Esophagus muscularis mucosa (tissue), 4 donors: ENCODE measurements at regions not wholly inside any gene's neighbourhood (a gene's known extent, or its start where the extent isn't known, plus 50 kb on each side); places are given as distances from the start of the nearest gene placed in this dataset.

Experiments used
- DNase-seq: peaks from one replicate; pipeline ENCODE4 v3.0.0-alpha.2; 2017; ENCODE audit errors: extremely low spot score
- H3K27ac ChIP-seq, 4 donors: fragments of 200-600 bp; sonication (generic); replicated peaks in 1 of 4; 1 replicate in 3 of 4; 2 replicates in 1 of 4; pipeline ENCODE4 v1.5.1; 2016 to 2019; ENCODE audit warnings: mild to moderate bottlenecking in 1 of 4
- H3K27me3 ChIP-seq, 4 donors: fragments of 200-600 bp; sonication (generic); one replicate each; pipeline versions ENCODE4 v1.5.1 to v1.6.0; 2016 to 2019
- H3K36me3 ChIP-seq, 4 donors: fragments of 200-600 bp; sonication (generic); one replicate each; pipeline ENCODE4 v1.5.1; 2016 to 2019
- H3K4me1 ChIP-seq, 4 donors: fragments of 200-600 bp; sonication (generic); one replicate each; pipeline ENCODE4 v1.5.1; 2016 to 2019
- H3K4me3 ChIP-seq, 4 donors: fragments of 200-600 bp; sonication (generic); 1 replicate in 2 of 4; 2 replicates in 2 of 4; pipeline ENCODE4 v1.5.1; 2016 to 2019; ENCODE audit warnings: mild to moderate bottlenecking in 4 of 4, moderate library complexity in 1 of 4
- H3K9me3 ChIP-seq, 4 donors: fragments of 200-600 bp; sonication (generic); 1 replicate in 3 of 4; 2 replicates in 1 of 4; pipeline ENCODE4 v1.5.1; 2016 to 2019
- EP300 ChIP-seq: sonication (generic); formaldehyde crosslinking; IDR thresholded peaks from one replicate; pipeline ENCODE4 v1.6.1; 2017; ENCODE audit warnings: antibody characterized with exemption
- POLR2A ChIP-seq: fragments of 450-650 bp; IDR thresholded peaks from one replicate; pipeline ENCODE4 v1.6.1; 2017; ENCODE audit warnings: antibody characterized with exemption, moderate library complexity, mild to moderate bottlenecking, low read depth
- POLR2AphosphoS5 ChIP-seq, 2 donors: sonication (generic); formaldehyde crosslinking; IDR thresholded peaks; one replicate each; pipeline ENCODE4 v1.6.1; 2017; ENCODE audit warnings: antibody characterized with exemption in 2 of 2
- WGBS: methylation state at CpG from one replicate; pipeline ENCODE4 v1.1.5; 2018; 5-methylcytosine and 5-hydroxymethylcytosine counted together
- intact Hi-C: fragments of 100-400 bp; cut with DNase I; formaldehyde crosslinking; loops from one replicate; pipeline ENCODE4 v1.15.1; 2023
- TF ChIP-seq, protein P1 (sequence below), 3 experiments: fragments of 200-600 bp in 2 of 3; fragments of 450-650 bp in 1 of 3; sonication (generic) in 2 of 3; IDR thresholded peaks; one replicate each; pipeline ENCODE4 v1.5.1; 2017 to 2019; ENCODE audit warnings: antibody characterized with exemption in 3 of 3, mild to moderate bottlenecking in 2 of 3, moderate library complexity in 1 of 3

DNA sequence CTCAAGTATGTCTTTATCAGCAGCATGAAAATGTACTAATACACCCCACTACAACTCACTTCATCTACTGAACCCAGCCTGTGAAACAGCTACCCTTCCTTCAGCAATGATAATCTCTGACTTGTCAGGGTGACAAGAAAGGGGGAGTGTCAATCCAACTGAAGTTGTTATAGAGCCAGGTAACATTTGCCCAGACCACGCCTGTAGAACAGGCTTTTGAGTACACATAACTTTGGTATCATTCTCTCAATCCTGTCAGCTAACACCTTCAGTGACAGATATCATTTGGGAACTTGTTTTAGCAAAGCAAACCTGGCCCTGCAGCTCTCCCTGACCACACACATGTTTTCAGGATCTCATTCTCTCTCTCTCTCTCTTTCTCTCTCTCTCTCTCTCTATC lies 592.2 kb downstream of the SMARCA1 start:
- Histone ChIP-seq H3K36me3 (no peaks in the 10 kb centered on the region), H3K9me3 (no peaks in the 10 kb centered on the region), H3K27me3 (no peaks in the 10 kb centered on the region), H3K4me3 (no peak overlapping the region), H3K27ac (no peak overlapping the region), H3K4me1 (no peaks in the 10 kb centered on the region)
- DNase-seq: no peak
- TF ChIP-seq, protein P1, sequence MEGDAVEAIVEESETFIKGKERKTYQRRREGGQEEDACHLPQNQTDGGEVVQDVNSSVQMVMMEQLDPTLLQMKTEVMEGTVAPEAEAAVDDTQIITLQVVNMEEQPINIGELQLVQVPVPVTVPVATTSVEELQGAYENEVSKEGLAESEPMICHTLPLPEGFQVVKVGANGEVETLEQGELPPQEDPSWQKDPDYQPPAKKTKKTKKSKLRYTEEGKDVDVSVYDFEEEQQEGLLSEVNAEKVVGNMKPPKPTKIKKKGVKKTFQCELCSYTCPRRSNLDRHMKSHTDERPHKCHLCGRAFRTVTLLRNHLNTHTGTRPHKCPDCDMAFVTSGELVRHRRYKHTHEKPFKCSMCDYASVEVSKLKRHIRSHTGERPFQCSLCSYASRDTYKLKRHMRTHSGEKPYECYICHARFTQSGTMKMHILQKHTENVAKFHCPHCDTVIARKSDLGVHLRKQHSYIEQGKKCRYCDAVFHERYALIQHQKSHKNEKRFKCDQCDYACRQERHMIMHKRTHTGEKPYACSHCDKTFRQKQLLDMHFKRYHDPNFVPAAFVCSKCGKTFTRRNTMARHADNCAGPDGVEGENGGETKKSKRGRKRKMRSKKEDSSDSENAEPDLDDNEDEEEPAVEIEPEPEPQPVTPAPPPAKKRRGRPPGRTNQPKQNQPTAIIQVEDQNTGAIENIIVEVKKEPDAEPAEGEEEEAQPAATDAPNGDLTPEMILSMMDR (IDR thresholded peaks at IDR 0.05): no peak
- TF ChIP-seq EP300: no peak
- no peak for TF ChIP-seq POLR2A
- no peak for TF ChIP-seq POLR2AphosphoS5 (IDR thresholded peaks at IDR 0.05)
- 38% methylated on average over 1 of the region's 1 CpG for WGBS
- intact Hi-C loops: no loop called here

DNA sequence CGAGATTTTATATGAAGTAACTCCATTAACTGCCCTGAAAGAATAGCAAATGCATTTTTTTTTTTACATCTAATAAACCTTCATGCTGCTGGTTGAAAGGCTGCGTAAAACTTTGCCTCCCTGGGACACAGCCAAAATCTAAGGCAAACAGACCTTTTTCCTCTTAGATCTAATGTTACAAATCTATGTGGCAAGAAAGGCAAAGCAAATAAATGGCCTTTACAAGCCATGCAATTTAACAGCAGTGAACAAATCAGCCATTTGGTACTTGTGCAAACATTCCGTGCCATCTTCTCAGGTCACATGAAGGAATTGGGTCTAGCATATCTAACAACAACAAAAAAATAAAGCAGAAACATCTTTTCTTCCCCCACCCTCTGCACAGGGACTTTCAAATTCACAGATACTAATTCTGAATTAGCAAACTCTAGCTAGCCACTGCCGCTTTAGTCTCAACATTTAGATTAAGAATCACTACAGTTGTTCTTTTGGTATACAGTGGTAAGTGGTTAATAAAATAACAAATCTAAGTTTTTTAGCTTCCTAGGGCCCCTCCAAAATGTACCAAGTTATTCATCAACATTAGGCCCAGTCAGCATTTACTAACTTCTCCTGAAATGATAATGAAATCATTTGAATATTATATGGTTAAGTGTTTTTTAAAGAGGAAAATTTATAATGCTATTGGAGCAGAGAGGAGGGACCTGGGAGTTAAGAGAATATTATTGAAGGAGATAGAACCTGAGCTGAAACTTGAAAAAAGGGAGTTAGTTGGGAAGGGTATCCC lies 593.8 kb downstream of the SMARCA1 start:
- TF ChIP-seq POLR2AphosphoS5 (IDR thresholded peaks at IDR 0.05) (no peak), EP300 (no peak), POLR2A (no peak)
- TF ChIP-seq, protein P1 (IDR thresholded peaks at IDR 0.05): no peak
- no peak for DNase-seq
- Histone ChIP-seq H3K27ac (no peak overlapping the region), H3K36me3 (no peaks in the 10 kb centered on the region), H3K9me3 (no peaks in the 10 kb centered on the region), H3K4me3 (no peak overlapping the region), H3K4me1 (no peaks in the 10 kb centered on the region), H3K27me3 (no peaks in the 10 kb centered on the region)
- 57% methylated on average over 4 of the region's 4 CpGs for WGBS
- intact Hi-C loops: no loop called here

DNA sequence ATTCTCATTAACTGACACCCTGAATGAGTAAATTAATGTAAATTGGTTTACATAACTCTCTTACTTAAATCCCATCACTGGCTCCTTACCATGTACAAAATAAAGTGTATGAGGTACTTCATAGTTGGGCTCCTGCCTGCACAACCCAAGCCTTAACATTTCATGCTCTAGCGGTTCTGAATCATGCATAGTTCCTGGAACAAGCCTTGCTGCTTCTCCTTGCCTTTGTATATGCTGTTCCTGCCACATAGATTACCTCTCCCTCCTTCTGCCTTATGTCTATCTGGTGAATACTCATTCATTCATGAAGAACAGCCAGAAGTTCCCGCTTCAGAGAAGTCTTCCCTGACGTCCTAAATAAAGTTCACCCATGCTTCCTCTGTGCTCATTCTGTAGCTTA lies 594.7 kb downstream of the SMARCA1 start:
- H3K27me3 ChIP-seq: no peaks in the 10 kb centered on the region
- H3K9me3 ChIP-seq: no peaks in the 10 kb centered on the region
- no peaks in the 10 kb centered on the region for H3K4me1 ChIP-seq
- no peak overlapping the region for H3K4me3 ChIP-seq
- TF ChIP-seq POLR2A: no peak
- TF ChIP-seq POLR2AphosphoS5 (IDR thresholded peaks at IDR 0.05): no peak
- TF ChIP-seq EP300: no peak
- TF ChIP-seq, protein P1 (IDR thresholded peaks at IDR 0.05): no peak
- no peaks in the 10 kb centered on the region for H3K36me3 ChIP-seq
- intact Hi-C loops: no loop called here
- no peak overlapping the region for H3K27ac ChIP-seq
- DNase-seq: no peak
- 23% methylated on average over 3 of the region's 3 CpGs for WGBS

DNA sequence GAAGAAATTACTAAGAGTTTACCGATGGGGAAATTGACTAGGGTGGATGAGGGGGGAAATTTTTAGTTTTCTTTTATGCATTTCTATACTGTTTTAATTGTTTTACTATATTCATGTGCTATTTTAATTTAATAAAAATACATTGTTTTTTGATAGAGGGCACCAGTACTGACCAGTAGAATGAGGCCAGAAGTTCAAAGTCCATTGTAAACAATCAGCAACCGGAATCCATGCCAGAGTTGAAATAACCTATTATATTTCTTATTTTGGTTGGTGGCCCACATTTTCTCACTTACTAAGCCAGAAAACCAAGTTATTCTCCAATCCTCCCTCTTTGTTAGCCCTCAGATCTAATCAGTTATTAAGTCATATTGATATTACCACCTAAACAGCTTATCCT lies 595.9 kb downstream of the SMARCA1 start:
- H3K4me3 ChIP-seq: no peak overlapping the region
- WGBS: 91% methylated on average over 2 of the region's 2 CpGs

More for the DNA sequence above, 595.9 kb downstream of the SMARCA1 start:
- no peaks in the 10 kb centered on the region for H3K4me1 ChIP-seq
- no peaks in the 10 kb centered on the region for H3K9me3 ChIP-seq
- DNase-seq: no peak
- H3K27me3 ChIP-seq: no peaks in the 10 kb centered on the region
- intact Hi-C loops: no loop called here
- TF ChIP-seq, protein P1 (IDR thresholded peaks at IDR 0.05): no peak
- no peak for TF ChIP-seq POLR2A
- no peak for TF ChIP-seq EP300
- TF ChIP-seq POLR2AphosphoS5 (IDR thresholded peaks at IDR 0.05): no peak
- no peaks in the 10 kb centered on the region for H3K36me3 ChIP-seq
- no peak overlapping the region for H3K27ac ChIP-seq
